GM23248 (cell line): ENCODE measurements at regions not wholly inside any gene's neighbourhood (a gene's known extent, or its start where the extent isn't known, plus 50 kb on each side); places are given as distances from the start of the nearest gene placed in this dataset.
A peak's percentile ranks its signal among the peaks of the same experiment; 100 is the strongest.

Source experiments
- DNase-seq: peaks from one replicate; pipeline ENCODE4 v3.0.0-alpha.2; 2015
- H2AFZ ChIP-seq: fragments of 200-600 bp; sonication (generic); 2 replicates; pipeline ENCODE4 v1.6.1; 2016; ENCODE audit warnings: antibody characterized with exemption
- H3F3A ChIP-seq: fragments of 200-600 bp; sonication (generic); 2 replicates; pipeline ENCODE4 v1.6.1; 2016; ENCODE audit warnings: mild to moderate bottlenecking, antibody characterized with exemption, mixed run types; ENCODE audit not compliant: insufficient read depth
- H3K27ac ChIP-seq: fragments of 200-600 bp; sonication (generic); 2 replicates; pipeline ENCODE4 v1.5.1; 2016; ENCODE audit warnings: mild to moderate bottlenecking
- H3K27me3 ChIP-seq: fragments of 200-600 bp; sonication (generic); replicated peaks from 2 replicates; pipeline ENCODE4 v1.6.1; 2016; ENCODE audit warnings: mild to moderate bottlenecking; ENCODE audit not compliant: insufficient read depth
- H3K36me3 ChIP-seq: fragments of 200-600 bp; sonication (generic); 2 replicates; pipeline ENCODE4 v1.6.1; 2016; ENCODE audit warnings: low read depth, mild to moderate bottlenecking
- H3K4me1 ChIP-seq: fragments of 200-600 bp; sonication (generic); 2 replicates; pipeline ENCODE4 v1.6.1; 2016; ENCODE audit warnings: mild to moderate bottlenecking; ENCODE audit not compliant: insufficient read depth
- H3K4me2 ChIP-seq: fragments of 200-600 bp; sonication (generic); one replicate; pipeline ENCODE4 v1.6.1; 2016; ENCODE audit warnings: mild to moderate bottlenecking; ENCODE audit not compliant: unreplicated experiment
- H3K4me3 ChIP-seq: fragments of 200-600 bp; sonication (generic); 2 replicates; pipeline ENCODE4 v1.5.1; 2016; ENCODE audit warnings: mild to moderate bottlenecking
- H3K79me2 ChIP-seq: fragments of 200-600 bp; sonication (generic); 2 replicates; pipeline ENCODE4 v1.6.1; 2016; ENCODE audit warnings: mild to moderate bottlenecking; ENCODE audit not compliant: insufficient read depth
- H3K9ac ChIP-seq: fragments of 200-600 bp; sonication (generic); 2 replicates; pipeline ENCODE4 v1.6.1; 2016; ENCODE audit warnings: mild to moderate bottlenecking
- H3K9me2 ChIP-seq: fragments of 200-600 bp; sonication (generic); 2 replicates; pipeline ENCODE4 v1.6.1; 2016; ENCODE audit warnings: mixed run types, mild to moderate bottlenecking, moderate library complexity; ENCODE audit not compliant: insufficient read depth
- H3K9me3 ChIP-seq: fragments of 200-600 bp; sonication (generic); one replicate; pipeline ENCODE4 v1.6.1; 2017; ENCODE audit warnings: low read depth
- H4K20me1 ChIP-seq: fragments of 200-600 bp; sonication (generic); 2 replicates; pipeline ENCODE4 v1.6.0; 2016; ENCODE audit not compliant: insufficient read depth
- EZH2 ChIP-seq: fragments of 200-600 bp; sonication (generic); IDR thresholded peaks from 2 replicates; pipeline ENCODE4 v1.6.1; 2018; ENCODE audit warnings: antibody characterized with exemption, mild to moderate bottlenecking; ENCODE audit not compliant: insufficient read depth, poor library complexity, severe bottlenecking
- EZH2phosphoT487 ChIP-seq: fragments of 200-600 bp; sonication (generic); IDR thresholded peaks from 2 replicates; pipeline ENCODE4 v1.6.1; 2018; ENCODE audit warnings: antibody characterized with exemption, moderate library complexity, mild to moderate bottlenecking, low read depth; ENCODE audit not compliant: insufficient read depth
- WGBS, 2 experiments: methylation state at CpG; one replicate each; pipeline ENCODE4 v1.1.6; 2015 to 2017; ENCODE audit warnings: low lambda C conversion rate in 2 of 2, low coverage in 1 of 2; ENCODE audit errors: missing lambda C conversion rate in 2 of 2; 5-methylcytosine and 5-hydroxymethylcytosine counted together
- in situ Hi-C: fragments of 300-500 bp; cut with MboI; formaldehyde crosslinking; loops from 2 replicates; pipeline ENCODE4 v1.15.0; 2020

DNA sequence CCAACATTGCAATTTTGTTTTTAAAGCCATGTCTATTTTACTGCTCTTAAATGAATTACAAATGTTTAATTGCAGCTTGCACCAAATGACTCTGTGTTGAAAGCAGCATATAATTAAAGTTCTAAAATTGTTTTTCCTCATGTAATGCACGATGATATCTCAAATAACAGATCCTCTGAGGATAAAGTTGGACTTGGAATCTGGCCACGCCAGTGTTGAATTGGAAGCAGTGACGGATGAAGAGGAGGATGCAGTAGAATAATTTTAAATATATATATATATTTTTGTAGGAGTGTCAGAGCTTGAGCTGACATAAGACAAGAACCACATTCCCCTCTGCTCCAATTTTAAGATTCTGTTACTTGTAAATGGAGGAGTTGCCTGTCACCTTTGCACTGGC is 406.6 kb upstream of the DPPA4 start:
- Histone ChIP-seq H3K27me3 (no peaks in the 10 kb centered on the region), H3K4me1 (no peaks in the 10 kb centered on the region), H3K4me3 (no peak overlapping the region), H3K27ac (no peak overlapping the region), H3K36me3 (no peaks in the 10 kb centered on the region), H3K4me2 (no peak overlapping the region), H3F3A (no peaks in the 10 kb centered on the region), H3K9ac (no peak overlapping the region), H3K9me3 (no peaks in the 10 kb centered on the region), H3K9me2 (no peaks in the 10 kb centered on the region), H4K20me1 (no peaks in the 10 kb centered on the region), H2AFZ (no peak overlapping the region), H3K79me2 (no peaks in the 10 kb centered on the region)
- WGBS, 2 experiments, result 29 to 31% methylated on average over 3 of the region's 3 CpGs
- TF ChIP-seq EZH2 (no peak), EZH2phosphoT487 (no peak)
- in situ Hi-C loops, result loop anchor here (25.0 kb wide), 1 partner anchor 1318 kb away; the partner anchor contains the start of gene NECTIN3
- no peak for DNase-seq

DNA sequence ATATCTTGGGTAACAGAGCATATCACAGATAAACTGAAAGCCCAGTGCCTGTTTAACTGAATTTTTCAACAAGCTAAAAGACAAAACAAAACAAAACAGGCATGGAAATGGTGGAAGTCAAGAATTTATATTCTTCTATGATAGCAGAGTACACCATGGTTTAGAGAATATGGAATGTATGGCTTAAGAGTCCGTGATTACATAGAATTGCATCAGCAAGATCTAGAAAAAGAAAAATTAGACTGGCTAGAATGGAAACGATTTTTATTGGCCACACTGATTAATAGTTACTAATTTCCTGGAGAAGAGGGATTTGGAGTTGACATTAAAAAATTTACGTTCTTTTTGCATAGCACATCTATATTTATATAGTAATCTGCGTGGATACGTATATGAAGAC is 435.2 kb upstream of the DPPA4 start:
- Histone ChIP-seq H2AFZ (peak overlapping the region; percentile 63), H4K20me1 (no peaks in the 10 kb centered on the region), H3K4me1 (no peaks in the 10 kb centered on the region), H3K27ac (no peak overlapping the region), H3F3A (no peaks in the 10 kb centered on the region), H3K79me2 (no peaks in the 10 kb centered on the region), H3K9me2 (no peaks in the 10 kb centered on the region), H3K9me3 (no peaks in the 10 kb centered on the region), H3K27me3 (no peaks in the 10 kb centered on the region), H3K4me3 (no peak overlapping the region), H3K4me2 (no peak overlapping the region), H3K36me3 (no peaks in the 10 kb centered on the region), H3K9ac (no peak overlapping the region)
- 24 to 32% methylated on average over 5 of the region's 5 CpGs for WGBS, 2 experiments
- TF ChIP-seq EZH2 (no peak), EZH2phosphoT487 (no peak)
- peak; percentile 6 for DNase-seq
- in situ Hi-C loops, result no loop called here

DNA sequence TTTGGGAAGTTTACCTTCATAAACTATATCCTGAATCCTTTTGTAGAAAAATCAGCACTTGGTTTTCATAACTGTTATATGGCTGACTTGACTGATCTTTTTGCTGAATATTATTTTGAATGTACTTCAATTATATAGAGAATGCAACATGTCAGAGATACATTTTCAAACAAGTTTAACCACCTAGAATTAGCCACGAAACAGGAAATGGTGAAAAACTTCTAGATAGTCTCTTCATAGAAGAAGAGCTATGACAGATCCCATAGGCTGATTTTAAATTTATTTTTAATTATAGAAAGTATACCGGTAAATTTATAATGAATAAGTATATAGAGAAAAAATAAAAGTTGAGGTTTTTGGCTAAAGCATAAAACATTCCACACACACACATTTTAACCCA is 436.8 kb upstream of the DPPA4 start:
- H3K27me3 ChIP-seq, result no peaks in the 10 kb centered on the region
- H3K9me3 ChIP-seq, result no peaks in the 10 kb centered on the region
- H3K27ac ChIP-seq, result no peak overlapping the region
- no peaks in the 10 kb centered on the region for H4K20me1 ChIP-seq
- TF ChIP-seq EZH2phosphoT487, result no peak
- TF ChIP-seq EZH2, result no peak
- H3F3A ChIP-seq, result no peaks in the 10 kb centered on the region
- H3K9me2 ChIP-seq, result no peaks in the 10 kb centered on the region
- H3K79me2 ChIP-seq, result no peaks in the 10 kb centered on the region
- H3K9ac ChIP-seq, result no peak overlapping the region
- no peak overlapping the region for H2AFZ ChIP-seq
- in situ Hi-C loops, result no loop called here
- H3K36me3 ChIP-seq, result no peaks in the 10 kb centered on the region
- no peaks in the 10 kb centered on the region for H3K4me1 ChIP-seq
- DNase-seq, result no peak
- 31 to 39% methylated on average over 2 of the region's 2 CpGs for WGBS, 2 experiments
- no peak overlapping the region for H3K4me2 ChIP-seq
- H3K4me3 ChIP-seq, result no peak overlapping the region

DNA sequence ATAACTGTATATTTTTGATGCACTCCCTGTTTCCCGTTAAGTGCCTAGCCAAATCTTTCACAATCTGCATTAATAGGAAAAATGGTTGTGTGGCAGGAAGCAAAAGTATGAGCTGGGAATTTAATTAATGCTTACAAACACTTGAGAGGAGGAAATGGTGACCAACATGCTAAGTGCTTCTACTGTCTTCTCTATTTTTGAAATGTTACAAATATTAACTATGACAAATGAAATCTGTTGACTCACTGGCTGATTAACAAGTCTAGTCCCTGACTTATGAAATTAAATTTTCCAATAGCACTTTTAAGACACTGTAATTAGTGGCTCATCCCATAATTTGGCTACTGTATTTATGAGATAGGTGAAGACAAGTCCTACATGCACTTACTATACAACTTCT is 446.9 kb upstream of the DPPA4 start:
- H3F3A ChIP-seq, result no peaks in the 10 kb centered on the region
- H3K9me2 ChIP-seq, result no peaks in the 10 kb centered on the region

More for the DNA sequence above, 446.9 kb upstream of the DPPA4 start:
- in situ Hi-C loops, result no loop called here
- Histone ChIP-seq H4K20me1 (no peaks in the 10 kb centered on the region), H3K9ac (no peak overlapping the region), H3K4me1 (no peaks in the 10 kb centered on the region), H3K4me3 (no peak overlapping the region), H3K9me3 (no peaks in the 10 kb centered on the region), H2AFZ (no peak overlapping the region), H3K4me2 (no peak overlapping the region), H3K79me2 (no peaks in the 10 kb centered on the region), H3K27me3 (no peaks in the 10 kb centered on the region), H3K36me3 (no peaks in the 10 kb centered on the region), H3K27ac (no peak overlapping the region)
- WGBS, 2 experiments, result 4 to 5% methylated on average over 1 of the region's 1 CpG
- DNase-seq, result no peak
- TF ChIP-seq EZH2 (no peak), EZH2phosphoT487 (no peak)
